OCI-M2 (cell line): ENCODE measurements at regions not wholly inside any gene's neighbourhood (a gene's known extent, or its start where the extent isn't known, plus 50 kb on each side); places are given as distances from the start of the nearest gene placed in this dataset.

ENCODE experiments used
- DNase-seq: peaks from one replicate; lab custom pipeline; 2025; ENCODE audit not compliant: unreplicated experiment; lab: John Stamatoyannopoulos, UW

- no peak for DNase-seq
Measured at GRCh38 chr6:140572129-140572528, 1197.7 kb upstream of the CITED2 start.

GRCh38 chr6:140571145-140571544, 1196.7 kb upstream of the CITED2 start:
- no peak for DNase-seq

- no peak for DNase-seq
Measured at GRCh38 chr6:140567466-140567865, 1193.0 kb upstream of the CITED2 start.

- DNase-seq, result no peak
Measured at GRCh38 chr6:140566781-140567277, 1192.4 kb upstream of the CITED2 start.

GRCh38 chr6:140563728-140564127, 1189.3 kb upstream of the CITED2 start:
- no peak for DNase-seq

- DNase-seq, result no peak
Measured at GRCh38 chr6:140561701-140562100, 1187.3 kb upstream of the CITED2 start.

- no peak for DNase-seq
Measured at GRCh38 chr6:140560671-140561070, 1186.2 kb upstream of the CITED2 start.

GRCh38 chr6:140559458-140559857, 1185.0 kb upstream of the CITED2 start:
- no peak for DNase-seq

GRCh38 chr6:140554421-140554820, 1180.0 kb upstream of the CITED2 start:
- no peak for DNase-seq

- DNase-seq, result no peak
Measured at GRCh38 chr6:140548366-140548765, 1173.9 kb upstream of the CITED2 start.

GRCh38 chr6:140546640-140547039, 1172.2 kb upstream of the CITED2 start:
- DNase-seq, result no peak

GRCh38 chr6:140544431-140544830, 1170.0 kb upstream of the CITED2 start:
- DNase-seq, result no peak

GRCh38 chr6:140542863-140543262, 1168.4 kb upstream of the CITED2 start:
- no peak for DNase-seq

- DNase-seq, result no peak
Measured at GRCh38 chr6:140541288-140541687, 1166.8 kb upstream of the CITED2 start.

GRCh38 chr6:140540743-140541142, 1166.3 kb upstream of the CITED2 start:
- no peak for DNase-seq

GRCh38 chr6:140538926-140539325, 1164.5 kb upstream of the CITED2 start:
- no peak for DNase-seq

GRCh38 chr6:140537834-140538705, 1163.6 kb upstream of the CITED2 start:
- DNase-seq, result no peak

GRCh38 chr6:140537211-140537610, 1162.8 kb upstream of the CITED2 start:
- no peak for DNase-seq

GRCh38 chr6:140535511-140535910, 1161.1 kb upstream of the CITED2 start:
- DNase-seq, result no peak

GRCh38 chr6:140533526-140533925, 1159.1 kb upstream of the CITED2 start:
- no peak for DNase-seq

- DNase-seq, result no peak
Measured at GRCh38 chr6:140504776-140505175, 1130.3 kb upstream of the CITED2 start.

- DNase-seq, result no peak
Measured at GRCh38 chr6:140500849-140501248, 1126.4 kb upstream of the CITED2 start.

- DNase-seq, result no peak
Measured at GRCh38 chr6:140499607-140500006, 1125.2 kb upstream of the CITED2 start.
